NCI-H1694 (cell line): ENCODE measurements at regions not wholly inside any gene's neighbourhood (a gene's known extent, or its start where the extent isn't known, plus 50 kb on each side); places are given as distances from the start of the nearest gene placed in this dataset.

Experiments
- DNase-seq: peaks from one replicate; lab custom pipeline; 2025; lab: John Stamatoyannopoulos, UW

- DNase-seq = no peak
Observed at GRCh38 chr3:180185650-180186049, 148.9 kb upstream of the PEX5L start.

GRCh38 chr3:180188512-180189309 is 152.0 kb upstream of the PEX5L start:
- no peak for DNase-seq

- no peak for DNase-seq
Observed at GRCh38 chr3:180189310-180189648, 152.5 kb upstream of the PEX5L start.

- no peak for DNase-seq
Observed at GRCh38 chr3:180196658-180197057, 159.9 kb upstream of the PEX5L start.

- peak; percentile 24 for DNase-seq
Observed at GRCh38 chr3:180199417-180199995, 162.8 kb upstream of the PEX5L start.

- DNase-seq = no peak
Observed at GRCh38 chr3:180215866-180216265, 179.1 kb upstream of the PEX5L start.

GRCh38 chr3:180223268-180223667 is 186.5 kb upstream of the PEX5L start:
- DNase-seq = no peak

- no peak for DNase-seq
Observed at GRCh38 chr3:180229113-180229512, 192.4 kb upstream of the PEX5L start.

- no peak for DNase-seq
Observed at GRCh38 chr3:180239939-180240338, 203.2 kb upstream of the PEX5L start.

GRCh38 chr3:180246688-180247195 is 210.0 kb upstream of the PEX5L start:
- DNase-seq = no peak

- DNase-seq = no peak
Observed at GRCh38 chr3:180250172-180250571, 213.4 kb upstream of the PEX5L start.

- no peak for DNase-seq
Observed at GRCh38 chr3:180252683-180253082, 215.9 kb upstream of the PEX5L start.

- no peak for DNase-seq
Observed at GRCh38 chr3:180253283-180253682, 216.5 kb upstream of the PEX5L start.

GRCh38 chr3:180264479-180264878 is 227.7 kb upstream of the PEX5L start:
- no peak for DNase-seq

GRCh38 chr3:180265551-180265950 is 228.8 kb upstream of the PEX5L start:
- DNase-seq = no peak

GRCh38 chr3:180267202-180267843 is 230.6 kb upstream of the PEX5L start:
- DNase-seq = no peak

- DNase-seq = no peak
Observed at GRCh38 chr3:180274536-180274935, 237.8 kb upstream of the PEX5L start.

- DNase-seq = no peak
Observed at GRCh38 chr3:180275176-180275575, 238.4 kb upstream of the PEX5L start.

- no peak for DNase-seq
Observed at GRCh38 chr3:180277041-180277440, 240.3 kb upstream of the PEX5L start.

GRCh38 chr3:180278583-180279188 is 241.9 kb upstream of the PEX5L start:
- DNase-seq = no peak

- DNase-seq = no peak
Observed at GRCh38 chr3:180280555-180280954, 243.8 kb upstream of the PEX5L start.

GRCh38 chr3:180282386-180282785 is 245.6 kb upstream of the PEX5L start:
- DNase-seq = no peak

- DNase-seq = no peak
Observed at GRCh38 chr3:180283251-180283650, 246.5 kb upstream of the PEX5L start.
